H9 (cell line): ENCODE measurements at regions not wholly inside any gene's neighbourhood (a gene's known extent, or its start where the extent isn't known, plus 50 kb on each side); places are given as distances from the start of the nearest gene placed in this dataset.

Experiments used
- DNase-seq: peaks from one replicate; pipeline ENCODE4 v3.0.0-alpha.2; 2017
- H2AFZ ChIP-seq: one replicate; pipeline ENCODE4 v1.6.1; 2013; ENCODE audit warnings: mild to moderate bottlenecking, low read length, control low read depth, moderate library complexity
- H2AK5ac ChIP-seq: 2 replicates; pipeline ENCODE4 v1.6.1; 2013; ENCODE audit warnings: low read length, control low read depth, mixed read lengths; ENCODE audit not compliant: insufficient read length
- H2BK120ac ChIP-seq: one replicate; pipeline ENCODE4 v1.6.1; 2013; ENCODE audit warnings: low read depth, mild to moderate bottlenecking, low read length, control low read depth, inconsistent platforms; ENCODE audit not compliant: poor library complexity, severe bottlenecking
- H2BK12ac ChIP-seq: 2 replicates; pipeline ENCODE4 v1.6.1; 2013; ENCODE audit warnings: low read length, control low read depth, mixed read lengths, low read depth; ENCODE audit not compliant: insufficient read length
- H2BK15ac ChIP-seq: 2 replicates; pipeline ENCODE4 v1.6.1; 2013; ENCODE audit warnings: low read depth, low read length, control low read depth
- H2BK20ac ChIP-seq: one replicate; pipeline ENCODE4 v1.6.1; 2013; ENCODE audit warnings: low read depth, mild to moderate bottlenecking, low read length, control low read depth, inconsistent platforms; ENCODE audit not compliant: poor library complexity, severe bottlenecking
- H2BK5ac ChIP-seq: 2 replicates; pipeline ENCODE4 v1.6.1; 2013; ENCODE audit warnings: low read length, control low read depth, mixed read lengths; ENCODE audit not compliant: insufficient read length
- H3K14ac ChIP-seq: 2 replicates; pipeline ENCODE4 v1.6.1; 2013; ENCODE audit warnings: low read length, control low read depth; ENCODE audit not compliant: insufficient read depth
- H3K18ac ChIP-seq: 2 replicates; pipeline ENCODE4 v1.6.1; 2013; ENCODE audit warnings: low read depth, mild to moderate bottlenecking, mixed read lengths, low read length, control low read depth; ENCODE audit not compliant: insufficient read length
- H3K23ac ChIP-seq: 2 replicates; pipeline ENCODE4 v1.6.1; 2013; ENCODE audit warnings: low read length, control low read depth, mixed read lengths, low read depth; ENCODE audit not compliant: insufficient read length
- H3K23me2 ChIP-seq: 2 replicates; pipeline ENCODE4 v1.6.1; 2013; ENCODE audit warnings: low read depth, mild to moderate bottlenecking, mixed read lengths, low read length, control low read depth; ENCODE audit not compliant: insufficient read length, poor library complexity, severe bottlenecking
- H3K27ac ChIP-seq: 2 replicates; pipeline ENCODE4 v1.5.1; 2013; ENCODE audit warnings: low read length, control low read depth, mixed read lengths, low read depth; ENCODE audit not compliant: insufficient read length
- H3K27me3 ChIP-seq: 2 replicates; pipeline ENCODE4 v1.6.1; 2013; ENCODE audit warnings: low read length, control low read depth, inconsistent platforms; ENCODE audit not compliant: insufficient read depth
- H3K4ac ChIP-seq: 2 replicates; pipeline ENCODE4 v1.6.1; 2013; ENCODE audit warnings: low read depth, mild to moderate bottlenecking, control low read depth, inconsistent platforms, low read length, moderate library complexity
- H3K4me1 ChIP-seq: 2 replicates; pipeline ENCODE4 v1.6.1; 2013; ENCODE audit warnings: low read length, control low read depth, inconsistent platforms; ENCODE audit not compliant: insufficient read depth
- H3K4me2 ChIP-seq: 2 replicates; pipeline ENCODE4 v1.6.1; 2013; ENCODE audit warnings: low read length, control low read depth, mixed read lengths; ENCODE audit not compliant: insufficient read length, insufficient read depth
- H3K56ac ChIP-seq: 2 replicates; pipeline ENCODE4 v1.6.1; 2013; ENCODE audit warnings: low read depth, mild to moderate bottlenecking, mixed read lengths, low read length, control low read depth; ENCODE audit not compliant: insufficient read length
- H3K79me1 ChIP-seq: 2 replicates; pipeline ENCODE4 v1.6.1; 2013; ENCODE audit warnings: low read depth, mild to moderate bottlenecking, moderate library complexity, low read length, control low read depth, inconsistent platforms; ENCODE audit not compliant: insufficient read depth, poor library complexity, severe bottlenecking
- H3K79me2 ChIP-seq: 2 replicates; pipeline ENCODE4 v1.6.1; 2013; ENCODE audit warnings: low read length, control low read depth, inconsistent platforms; ENCODE audit not compliant: insufficient read depth
- H3K9ac ChIP-seq: 2 replicates; pipeline ENCODE4 v1.6.1; 2013; ENCODE audit warnings: low read length, control low read depth, mixed read lengths; ENCODE audit not compliant: insufficient read length; ENCODE audit errors: extremely low read depth
- H3K9me3 ChIP-seq: one replicate; pipeline ENCODE4 v1.6.1; 2013; ENCODE audit warnings: low read depth, low read length, inconsistent platforms; ENCODE audit not compliant: control insufficient read depth
- H3T11ph ChIP-seq: one replicate; pipeline ENCODE4 v1.6.1; 2013; ENCODE audit warnings: mild to moderate bottlenecking, low read length, control low read depth, inconsistent platforms
- H4K20me1 ChIP-seq: one replicate; pipeline ENCODE4 v1.6.1; 2013; ENCODE audit not compliant: control insufficient read depth, insufficient read length, insufficient read depth
- H4K5ac ChIP-seq: 2 replicates; pipeline ENCODE4 v1.6.1; 2013; ENCODE audit warnings: low read depth, mild to moderate bottlenecking, mixed read lengths, low read length, control low read depth; ENCODE audit not compliant: insufficient read length
- H4K8ac ChIP-seq: replicated peaks from 2 replicates; pipeline ENCODE4 v1.6.1; 2013; ENCODE audit warnings: low read length, control low read depth, mixed read lengths, low read depth; ENCODE audit not compliant: insufficient read length
- H4K91ac ChIP-seq: 2 replicates; pipeline ENCODE4 v1.6.1; 2013; ENCODE audit warnings: low read depth, mild to moderate bottlenecking, moderate library complexity, mixed read lengths, low read length, control low read depth; ENCODE audit not compliant: insufficient read length
- H3K27ac Mint-ChIP-seq, 3 experiments: 2 replicates in 2 of 3; 3 replicates in 1 of 3; pipeline ENCODE4 v1.8.0; 2020 to 2021; ENCODE audit warnings: mixed read lengths in 3 of 3, mild to moderate bottlenecking in 1 of 3, moderate library complexity in 1 of 3
- H3K27me3 Mint-ChIP-seq: 2 replicates; pipeline ENCODE4 v1.8.0; 2021; ENCODE audit warnings: low read depth, mild to moderate bottlenecking, moderate library complexity, mixed read lengths
- H3K36me3 Mint-ChIP-seq, 3 experiments: 2 replicates in 2 of 3; 3 replicates in 1 of 3; pipeline ENCODE4 v1.8.0; 2020 to 2021; ENCODE audit warnings: low read depth in 3 of 3, mixed read lengths in 3 of 3; ENCODE audit not compliant: insufficient read depth in 1 of 3
- H3K4me1 Mint-ChIP-seq, 2 experiments: 2 replicates each; pipeline ENCODE4 v1.8.0; 2020; ENCODE audit warnings: mixed read lengths in 2 of 2
- H3K4me3 Mint-ChIP-seq, 2 experiments: 2 replicates in 1 of 2; 3 replicates in 1 of 2; pipeline ENCODE4 v1.8.0; 2020 to 2021; ENCODE audit warnings: mild to moderate bottlenecking in 2 of 2, mixed read lengths in 2 of 2, moderate library complexity in 1 of 2
- H3K9me3 Mint-ChIP-seq, 2 experiments: 2 replicates in 1 of 2; 3 replicates in 1 of 2; pipeline ENCODE4 v1.8.0; 2020; ENCODE audit warnings: mild to moderate bottlenecking in 2 of 2, mixed read lengths in 2 of 2, moderate library complexity in 1 of 2
- WGBS: extraction: QIAGEN DNeasy Blood & Tissue Kit; methylation state at CpG from one replicate; pipeline ENCODE4 v1.1.7; 2013; ENCODE audit warnings: missing lambda C conversion rate, low lambda C conversion rate, mixed read lengths; ENCODE audit not compliant: insufficient read length; ENCODE audit errors: extremely low coverage; 5-methylcytosine and 5-hydroxymethylcytosine counted together
- TF ChIP-seq, protein P1 (sequence below): fragments of 200-600 bp; sonication (generic); conservative IDR thresholded peaks from 3 replicates; pipeline ENCODE4 v1.8.0; 2021; ENCODE audit warnings: antibody characterized with exemption, mild to moderate bottlenecking

GRCh38 chr1:30147188-30147587 is 576.2 kb downstream of the MATN1 start:
- Histone ChIP-seq H2BK120ac (no peak overlapping the region), H3K27me3 (no peaks in the 10 kb centered on the region), H4K20me1 (no peaks in the 10 kb centered on the region), H3K4me2 (no peak overlapping the region), H3K9ac (no peak overlapping the region), H3K4ac (no peak overlapping the region), H2AK5ac (no peak overlapping the region), H3K18ac (no peak overlapping the region), H3K79me1 (no peaks in the 10 kb centered on the region), H2BK20ac (no peak overlapping the region), H2BK12ac (no peak overlapping the region), H3K9me3 (peaks cover 10% of the 10 kb centered on the region), H3K4me1 (no peaks in the 10 kb centered on the region), H4K91ac (no peak overlapping the region), H4K5ac (no peak overlapping the region), H3T11ph (no peak overlapping the region), H3K27ac (no peak overlapping the region), H2AFZ (no peak overlapping the region), H2BK5ac (no peak overlapping the region), H3K23me2 (no peaks in the 10 kb centered on the region), H3K23ac (no peak overlapping the region), H3K14ac (no peak overlapping the region), H2BK15ac (no peak overlapping the region), H4K8ac (no peak overlapping the region), H3K79me2 (no peaks in the 10 kb centered on the region), H3K56ac (no peak overlapping the region)
- Mint-ChIP-seq H3K9me3 (peaks cover 27 to 37% of the 10 kb centered on the region in 2 experiments), H3K27ac (no peak overlapping the region), H3K4me3 (no peak overlapping the region), H3K36me3 (peaks cover 13 to 20% (median 19%) of the 10 kb centered on the region in 3 experiments), H3K4me1 (peaks cover 0 to 2% of the 10 kb centered on the region in 2 experiments; a peak in 2 of 4 replicates), H3K27me3 (peaks cover 4% of the 10 kb centered on the region)
- no CpG with 5 or more reads among the region's 7 CpGs for WGBS
- TF ChIP-seq, protein P1, sequence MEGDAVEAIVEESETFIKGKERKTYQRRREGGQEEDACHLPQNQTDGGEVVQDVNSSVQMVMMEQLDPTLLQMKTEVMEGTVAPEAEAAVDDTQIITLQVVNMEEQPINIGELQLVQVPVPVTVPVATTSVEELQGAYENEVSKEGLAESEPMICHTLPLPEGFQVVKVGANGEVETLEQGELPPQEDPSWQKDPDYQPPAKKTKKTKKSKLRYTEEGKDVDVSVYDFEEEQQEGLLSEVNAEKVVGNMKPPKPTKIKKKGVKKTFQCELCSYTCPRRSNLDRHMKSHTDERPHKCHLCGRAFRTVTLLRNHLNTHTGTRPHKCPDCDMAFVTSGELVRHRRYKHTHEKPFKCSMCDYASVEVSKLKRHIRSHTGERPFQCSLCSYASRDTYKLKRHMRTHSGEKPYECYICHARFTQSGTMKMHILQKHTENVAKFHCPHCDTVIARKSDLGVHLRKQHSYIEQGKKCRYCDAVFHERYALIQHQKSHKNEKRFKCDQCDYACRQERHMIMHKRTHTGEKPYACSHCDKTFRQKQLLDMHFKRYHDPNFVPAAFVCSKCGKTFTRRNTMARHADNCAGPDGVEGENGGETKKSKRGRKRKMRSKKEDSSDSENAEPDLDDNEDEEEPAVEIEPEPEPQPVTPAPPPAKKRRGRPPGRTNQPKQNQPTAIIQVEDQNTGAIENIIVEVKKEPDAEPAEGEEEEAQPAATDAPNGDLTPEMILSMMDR = no peak
- no peak for DNase-seq
